Stimulated activated naive B cell treated with anti-CD40 and anti-IgM and Interleukin-4, amounts not matched to agents 10 μg/mL and 1 μg/mL and 100 μg/mL, for 72 hours (primary cell): ENCODE measurements at regions not wholly inside any gene's neighbourhood (a gene's known extent, or its start where the extent isn't known, plus 50 kb on each side); places are given as distances from the start of the nearest gene placed in this dataset.

Experiments
- ATAC-seq, 2 donors: fragments of 150-1000 bp; cut with Tn5 transposase; replicated peaks; 2 replicates each; pipeline ENCODE4 v1.10.0; 2021; ENCODE audit warnings: moderate library complexity in 1 of 2
- DNase-seq: peaks from one replicate; pipeline ENCODE4 v3.0.0; 2021
- H3K27ac Mint-ChIP-seq: one replicate; pipeline ENCODE4 v1.8.0; 2022; ENCODE audit warnings: mild to moderate bottlenecking, mixed read lengths
- H3K27me3 Mint-ChIP-seq, 2 donors: one replicate each; pipeline ENCODE4 v1.8.0; 2022; ENCODE audit warnings: mixed read lengths in 2 of 2
- H3K36me3 Mint-ChIP-seq, 2 donors: one replicate each; pipeline ENCODE4 v1.8.0; 2022; ENCODE audit warnings: mixed read lengths in 2 of 2, mild to moderate bottlenecking in 1 of 2
- H3K4me1 Mint-ChIP-seq, 2 donors: one replicate each; pipeline ENCODE4 v1.8.0; 2022; ENCODE audit warnings: mixed read lengths in 2 of 2, mild to moderate bottlenecking in 1 of 2
- H3K4me3 Mint-ChIP-seq, 2 donors: one replicate each; pipeline ENCODE4 v1.8.0; 2022; ENCODE audit warnings: mild to moderate bottlenecking in 2 of 2, mixed read lengths in 2 of 2, moderate library complexity in 1 of 2
- H3K9me3 Mint-ChIP-seq, 2 donors: one replicate each; pipeline ENCODE4 v1.8.0; 2022; ENCODE audit warnings: mixed read lengths in 2 of 2, mild to moderate bottlenecking in 1 of 2

DNA sequence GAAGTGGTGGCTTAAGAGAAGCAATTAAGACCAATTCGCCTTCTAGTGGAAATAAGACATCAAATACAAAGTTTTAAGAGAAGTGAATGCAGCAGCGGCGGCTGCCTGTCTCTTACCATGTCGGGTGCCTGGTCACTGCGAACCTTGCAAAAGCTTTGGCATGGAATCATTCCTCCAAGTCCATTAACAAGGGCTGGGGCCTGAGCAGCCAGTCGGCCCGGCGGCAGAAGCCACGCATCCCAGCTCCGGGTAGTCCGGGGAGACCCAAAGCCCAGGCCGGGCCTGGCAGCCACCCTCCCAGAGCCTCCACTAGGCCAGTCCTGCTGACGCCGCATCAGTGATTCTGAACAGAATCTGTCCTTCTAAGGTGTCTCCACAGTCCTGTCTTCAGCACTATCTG lies 321.0 kb downstream of the TMEM121 start:
- Mint-ChIP-seq H3K27me3 (no peaks in the 10 kb centered on the region), H3K4me1 (peaks cover 47 to 82% of the 10 kb centered on the region in 2 donors), H3K4me3 (no peak overlapping the region), H3K36me3 (peaks cover 53 to 73% of the 10 kb centered on the region in 2 donors), H3K27ac (peak overlapping the region; percentile 67), H3K9me3 (peaks cover 0 to 1% of the 10 kb centered on the region in 2 donors)
- no peak for DNase-seq
- ATAC-seq: no peak

DNA sequence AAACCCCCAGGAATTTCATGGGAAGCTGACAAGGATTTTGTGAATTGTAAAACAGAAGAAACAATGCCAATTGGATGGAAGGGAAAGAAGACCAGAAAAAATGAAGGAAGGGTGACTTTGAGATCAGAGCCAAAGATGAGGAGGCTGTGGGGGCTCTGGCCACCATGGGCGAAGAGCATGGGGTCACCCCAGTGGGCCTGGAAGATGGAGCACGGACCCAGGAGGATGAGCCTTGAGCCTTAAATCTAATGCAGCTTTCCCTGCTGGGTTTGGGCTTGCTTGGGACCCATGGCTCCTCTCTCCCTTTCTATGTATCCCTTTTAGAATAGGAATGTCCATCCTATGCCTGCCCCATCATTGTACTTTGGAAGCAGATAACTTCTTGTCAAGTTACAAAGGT lies 322.2 kb downstream of the TMEM121 start:
- Mint-ChIP-seq H3K4me1 (peaks cover 52 to 86% of the 10 kb centered on the region in 2 donors), H3K36me3 (peaks cover 56 to 77% of the 10 kb centered on the region in 2 donors), H3K27me3 (peaks cover 0 to 3% of the 10 kb centered on the region in 2 donors), H3K4me3 (no peak overlapping the region), H3K27ac (peak overlapping the region; percentile 67), H3K9me3 (peaks cover 1% of the 10 kb centered on the region in 2 donors)
- no peak for ATAC-seq
- no peak for DNase-seq

DNA sequence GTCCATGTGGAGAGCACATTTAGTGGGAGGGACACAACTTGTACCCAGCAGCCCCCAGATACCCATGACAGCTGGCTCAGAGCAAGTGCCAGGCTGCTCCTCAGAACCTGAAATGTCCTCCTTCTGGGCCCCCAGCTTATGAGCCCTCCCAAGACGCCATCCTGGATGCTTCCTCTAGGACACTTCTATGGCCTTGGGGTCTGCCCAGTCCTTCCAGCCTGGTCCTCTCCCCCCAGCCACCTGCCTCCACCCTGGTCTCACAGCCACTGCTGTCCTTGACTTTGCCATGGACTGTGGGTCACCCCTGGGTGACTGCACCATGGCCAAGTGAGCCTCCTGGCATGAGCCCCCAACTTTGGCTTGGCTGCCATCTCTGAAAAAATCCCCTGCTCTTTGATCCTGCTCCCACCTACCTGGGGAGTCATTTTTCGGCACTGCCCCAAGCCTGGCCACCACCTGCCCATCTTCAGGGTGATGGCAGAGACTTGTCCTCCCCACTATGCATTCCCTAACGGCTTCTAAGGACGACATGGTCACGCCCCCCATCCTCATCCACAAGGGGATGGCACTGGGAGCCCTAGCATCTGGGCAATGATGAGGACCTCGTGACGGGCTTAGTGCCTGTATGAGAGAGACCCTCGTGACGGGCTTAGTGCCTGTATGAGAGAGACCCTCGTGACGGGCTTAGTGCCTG lies 323.7 kb downstream of the TMEM121 start:
- Mint-ChIP-seq H3K4me1 (peaks cover 55 to 86% of the 10 kb centered on the region in 2 donors), H3K4me3 (peak overlapping the region; percentile 43 to 54), H3K36me3 (peaks cover 64 to 77% of the 10 kb centered on the region in 2 donors), H3K27me3 (peaks cover 0 to 7% of the 10 kb centered on the region in 2 donors), H3K27ac (peak overlapping the region; percentile 84), H3K9me3 (peaks cover 1 to 3% of the 10 kb centered on the region in 2 donors)
- DNase-seq: no peak
- peak; percentile 13 to 20 for ATAC-seq

- Mint-ChIP-seq H3K27ac (peak overlapping the region; percentile 100), H3K9me3 (peaks cover 1 to 3% of the 10 kb centered on the region in 2 donors), H3K36me3 (peaks cover 68 to 80% of the 10 kb centered on the region in 2 donors), H3K4me1 (peaks cover 57 to 90% of the 10 kb centered on the region in 2 donors), H3K27me3 (peaks cover 0 to 7% of the 10 kb centered on the region in 2 donors), H3K4me3 (peak overlapping the region; percentile 66 to 93)
- ATAC-seq (peak; percentile 11 to 17), DNase-seq (no peak)
Measured at GRCh38 chr14:105850853-105851581, 324.6 kb downstream of the TMEM121 start.

DNA sequence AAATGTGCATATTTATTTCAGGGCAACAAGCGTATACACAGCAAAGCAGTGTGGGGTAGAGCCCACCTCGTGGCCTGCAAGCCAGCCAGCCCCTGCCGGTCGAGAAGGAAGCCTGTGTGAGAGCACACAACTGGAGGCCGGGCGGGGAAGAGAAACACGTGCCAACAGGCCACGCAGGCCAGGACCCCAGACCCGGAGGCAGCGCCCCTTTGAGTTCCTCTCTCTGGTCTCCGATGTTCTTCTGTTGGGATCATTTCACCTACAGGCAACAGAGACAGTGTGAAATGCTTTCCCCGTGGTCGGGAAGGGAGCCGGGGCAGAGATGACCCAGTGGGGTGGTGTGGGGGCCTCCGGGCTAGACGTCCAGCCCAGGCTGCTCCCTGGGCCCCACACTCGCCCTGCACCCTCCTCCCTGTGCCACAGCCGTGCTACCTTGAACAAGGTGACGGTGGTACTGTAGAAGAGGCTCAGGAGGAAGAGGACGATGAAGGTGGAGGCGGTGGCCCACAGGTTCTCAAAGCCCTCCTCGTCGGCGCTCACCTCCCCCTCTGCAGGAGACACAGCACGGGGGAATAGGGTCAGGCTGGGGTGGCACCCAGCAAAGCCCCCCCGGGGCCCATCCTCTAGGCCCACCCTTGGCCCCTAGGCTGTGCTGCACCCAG lies 325.5 kb downstream of the TMEM121 start:
- peak; percentile 8 to 15 for ATAC-seq
- DNase-seq: no peak
- Mint-ChIP-seq H3K36me3 (peaks cover 73 to 81% of the 10 kb centered on the region in 2 donors), H3K4me1 (peaks cover 57 to 92% of the 10 kb centered on the region in 2 donors), H3K4me3 (peak overlapping the region; percentile 66 to 93), H3K27me3 (peaks cover 0 to 7% of the 10 kb centered on the region in 2 donors), H3K9me3 (peaks cover 1 to 3% of the 10 kb centered on the region in 2 donors), H3K27ac (peak overlapping the region; percentile 100)

GRCh38 chr14:105852378-105853088 lies 326.1 kb downstream of the TMEM121 start:
- DNase-seq (no peak), ATAC-seq (peak; percentile 19)
- Mint-ChIP-seq H3K4me3 (peak overlapping the region; percentile 93 to 98), H3K9me3 (peaks cover 1 to 3% of the 10 kb centered on the region in 2 donors), H3K27ac (peak overlapping the region; percentile 100), H3K36me3 (peaks cover 77 to 86% of the 10 kb centered on the region in 2 donors), H3K27me3 (peaks cover 0 to 7% of the 10 kb centered on the region in 2 donors), H3K4me1 (peaks cover 56 to 91% of the 10 kb centered on the region in 2 donors)

- DNase-seq: no peak
- peak overlapping the region; percentile 100 for H3K27ac Mint-ChIP-seq
Measured at GRCh38 chr14:105853089-105853906, 326.9 kb downstream of the TMEM121 start.

DNA sequence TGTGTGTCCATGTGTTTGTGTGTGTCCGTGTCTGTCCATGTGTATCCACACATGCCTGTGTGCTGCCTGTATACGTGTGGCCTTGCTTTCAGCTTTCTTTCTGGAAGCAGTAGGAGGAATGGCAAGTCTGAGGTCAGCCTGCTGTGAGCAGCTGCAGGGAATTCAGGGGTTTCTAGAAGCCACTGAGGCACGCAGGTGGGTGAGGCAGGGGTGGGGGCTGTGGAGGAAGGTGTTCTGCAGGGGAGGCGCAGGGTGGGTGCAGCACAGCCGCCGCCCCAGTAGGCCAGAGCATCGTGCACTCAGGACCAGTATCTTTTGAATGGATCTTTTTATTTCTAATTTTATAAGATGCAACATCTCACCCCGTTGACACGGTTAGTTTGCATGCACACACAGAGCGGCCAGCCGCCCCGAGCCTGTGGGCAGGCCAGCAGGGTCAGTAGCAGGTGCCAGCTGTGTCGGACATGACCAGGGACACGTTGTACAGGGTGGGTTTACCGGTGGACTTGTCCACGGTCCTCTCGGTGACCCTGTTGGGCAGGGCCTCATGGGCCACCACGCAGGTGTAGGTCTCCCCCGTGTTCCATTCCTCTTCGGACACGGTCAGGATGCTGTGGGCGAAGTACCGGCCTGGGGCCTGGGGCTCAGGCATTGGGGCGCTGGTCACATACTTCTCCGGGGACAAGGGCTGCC lies 327.7 kb downstream of the TMEM121 start:
- peak overlapping the region; percentile 100 for H3K27ac Mint-ChIP-seq
- H3K4me3 Mint-ChIP-seq: peak overlapping the region; percentile 93 to 98
- H3K27me3 Mint-ChIP-seq: peaks cover 0 to 7% of the 10 kb centered on the region in 2 donors
- H3K36me3 Mint-ChIP-seq: peaks cover 78 to 90% of the 10 kb centered on the region in 2 donors
- H3K9me3 Mint-ChIP-seq: peaks cover 1 to 3% of the 10 kb centered on the region in 2 donors
- no peak for ATAC-seq
- H3K4me1 Mint-ChIP-seq: peaks cover 47 to 85% of the 10 kb centered on the region in 2 donors
- no peak for DNase-seq

More at GRCh38 chr14:105853089-105853906, 326.9 kb downstream of the TMEM121 start:
- Mint-ChIP-seq H3K4me3 (peak overlapping the region; percentile 93 to 98), H3K4me1 (peaks cover 49 to 86% of the 10 kb centered on the region in 2 donors), H3K36me3 (peaks cover 75 to 86% of the 10 kb centered on the region in 2 donors), H3K27me3 (peaks cover 0 to 7% of the 10 kb centered on the region in 2 donors), H3K9me3 (peaks cover 1 to 3% of the 10 kb centered on the region in 2 donors)
- ATAC-seq: peak; percentile 1

GRCh38 chr14:105854600-105855245 lies 328.3 kb downstream of the TMEM121 start:
- H3K27me3 Mint-ChIP-seq: peaks cover 0 to 7% of the 10 kb centered on the region in 2 donors
- DNase-seq: no peak
- H3K27ac Mint-ChIP-seq: peak overlapping the region; percentile 100
- ATAC-seq: no peak
- peaks cover 1 to 3% of the 10 kb centered on the region in 2 donors for H3K9me3 Mint-ChIP-seq
- peaks cover 83 to 96% of the 10 kb centered on the region in 2 donors for H3K36me3 Mint-ChIP-seq
- H3K4me3 Mint-ChIP-seq: peak overlapping the region; percentile 93 to 98
- peaks cover 46 to 78% of the 10 kb centered on the region in 2 donors for H3K4me1 Mint-ChIP-seq

DNA sequence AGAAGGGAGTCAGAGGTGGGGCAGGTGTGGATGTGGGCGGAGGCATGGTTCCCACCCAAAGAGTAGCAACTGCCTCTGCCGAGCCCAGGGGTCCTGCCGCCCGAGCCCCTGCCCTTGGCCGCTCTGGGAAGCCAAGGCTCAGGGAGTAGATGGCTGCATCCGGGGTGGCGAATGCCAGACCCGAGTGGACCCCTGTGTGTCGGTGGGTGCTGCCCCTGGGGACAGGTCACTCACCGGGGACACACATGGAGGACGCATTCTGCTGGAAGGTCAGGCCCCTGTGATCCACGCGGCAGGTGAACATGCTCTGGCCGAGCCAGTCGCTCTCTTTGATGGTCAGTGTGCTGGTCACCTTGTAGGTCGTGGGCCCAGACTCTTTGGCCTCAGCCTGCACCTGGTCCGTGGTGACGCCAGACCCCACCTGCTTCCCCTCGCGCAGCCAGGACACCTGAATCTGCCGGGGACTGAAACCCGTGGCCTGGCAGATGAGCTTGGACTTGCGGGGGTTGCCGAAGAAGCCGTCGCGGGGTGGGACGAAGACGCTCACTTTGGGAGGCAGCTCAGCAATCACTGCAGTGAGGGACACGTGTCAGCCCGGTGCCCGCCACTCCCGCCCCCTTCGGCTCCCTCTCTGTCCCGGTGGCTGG lies 329.0 kb downstream of the TMEM121 start:
- DNase-seq (no peak), ATAC-seq (no peak)
- H3K4me1 Mint-ChIP-seq: peaks cover 41 to 72% of the 10 kb centered on the region in 2 donors
- H3K27ac Mint-ChIP-seq: peak overlapping the region; percentile 100
- H3K4me3 Mint-ChIP-seq: peak overlapping the region; percentile 93 to 98
- H3K9me3 Mint-ChIP-seq: peaks cover 0 to 3% of the 10 kb centered on the region in 2 donors
- H3K36me3 Mint-ChIP-seq: peaks cover 83 to 96% of the 10 kb centered on the region in 2 donors
- peaks cover 0 to 7% of the 10 kb centered on the region in 2 donors for H3K27me3 Mint-ChIP-seq

GRCh38 chr14:105855893-105856675 lies 329.7 kb downstream of the TMEM121 start:
- H3K4me1 Mint-ChIP-seq: peaks cover 40 to 67% of the 10 kb centered on the region in 2 donors
- peaks cover 0 to 7% of the 10 kb centered on the region in 2 donors for H3K27me3 Mint-ChIP-seq
- H3K9me3 Mint-ChIP-seq: peaks cover 0 to 3% of the 10 kb centered on the region in 2 donors
- peaks cover 88 to 100% of the 10 kb centered on the region in 2 donors for H3K36me3 Mint-ChIP-seq
- no peak for DNase-seq
- peak overlapping the region; percentile 93 to 98 for H3K4me3 Mint-ChIP-seq
- peak overlapping the region; percentile 100 for H3K27ac Mint-ChIP-seq
- ATAC-seq: no peak
